ENCODE measurements at regions not wholly inside any gene's neighbourhood (a gene's known extent, or its start where the extent isn't known, plus 50 kb on each side); places are given as distances from the start of the nearest gene placed in this dataset.
A peak's percentile ranks its signal among the peaks of the same experiment; 100 is the strongest.

DNA sequence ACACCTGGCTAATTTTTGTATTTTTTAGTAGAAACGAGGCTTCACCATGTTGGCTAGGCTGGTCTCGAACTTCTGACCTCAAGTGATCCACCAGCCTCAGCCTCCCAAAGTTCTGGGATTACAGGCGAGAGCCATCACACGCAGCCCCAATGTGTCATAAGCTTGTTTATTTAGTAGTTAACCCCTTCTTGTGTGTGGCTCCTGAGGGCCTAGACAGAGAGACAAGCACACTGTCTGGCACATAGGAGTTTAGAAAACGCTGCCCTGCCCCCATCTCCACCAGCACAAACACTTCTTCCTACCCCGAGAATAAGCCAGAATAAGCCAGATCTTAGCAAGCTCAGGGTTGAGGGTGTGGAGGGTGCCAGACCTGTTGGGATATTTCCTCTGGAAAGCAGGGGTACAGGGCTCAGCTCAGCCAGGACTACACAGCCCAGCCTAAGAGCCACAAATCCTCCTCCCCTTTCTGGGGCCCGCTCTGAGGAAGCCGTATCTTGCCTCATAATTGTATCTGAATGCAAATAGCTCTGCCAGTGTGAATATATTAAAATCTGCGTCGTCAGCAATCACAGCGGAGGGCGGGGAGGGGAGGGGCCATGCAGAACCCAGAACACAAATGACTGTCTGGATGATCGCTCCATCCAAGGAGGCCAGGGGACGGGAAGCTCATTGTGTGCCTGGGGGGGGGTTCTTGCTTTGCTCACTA is 247.3 kb downstream of the MN1 start:
- TF ChIP-seq MYC (IDR thresholded peaks at IDR 0.05; ENCODE audit: low read depth, low read length) (no peak), POLR2A (IDR thresholded peaks at IDR 0.05; ENCODE audit: extremely low read depth, insufficient read length) (no peak), CTCF (IDR thresholded peaks at IDR 0.05; ENCODE audit: low read depth, low read length) (no peak)
- TF ChIP-seq, protein P1, sequence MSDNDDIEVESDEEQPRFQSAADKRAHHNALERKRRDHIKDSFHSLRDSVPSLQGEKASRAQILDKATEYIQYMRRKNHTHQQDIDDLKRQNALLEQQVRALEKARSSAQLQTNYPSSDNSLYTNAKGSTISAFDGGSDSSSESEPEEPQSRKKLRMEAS (IDR thresholded peaks at IDR 0.05; ENCODE audit: low read depth, low read length) = no peak
- H3K4me3 ChIP-seq (ENCODE audit: low read depth, low read length) = no peak overlapping the region
- DNase-seq (ENCODE audit: low read depth) = peak; percentile 25

DNA sequence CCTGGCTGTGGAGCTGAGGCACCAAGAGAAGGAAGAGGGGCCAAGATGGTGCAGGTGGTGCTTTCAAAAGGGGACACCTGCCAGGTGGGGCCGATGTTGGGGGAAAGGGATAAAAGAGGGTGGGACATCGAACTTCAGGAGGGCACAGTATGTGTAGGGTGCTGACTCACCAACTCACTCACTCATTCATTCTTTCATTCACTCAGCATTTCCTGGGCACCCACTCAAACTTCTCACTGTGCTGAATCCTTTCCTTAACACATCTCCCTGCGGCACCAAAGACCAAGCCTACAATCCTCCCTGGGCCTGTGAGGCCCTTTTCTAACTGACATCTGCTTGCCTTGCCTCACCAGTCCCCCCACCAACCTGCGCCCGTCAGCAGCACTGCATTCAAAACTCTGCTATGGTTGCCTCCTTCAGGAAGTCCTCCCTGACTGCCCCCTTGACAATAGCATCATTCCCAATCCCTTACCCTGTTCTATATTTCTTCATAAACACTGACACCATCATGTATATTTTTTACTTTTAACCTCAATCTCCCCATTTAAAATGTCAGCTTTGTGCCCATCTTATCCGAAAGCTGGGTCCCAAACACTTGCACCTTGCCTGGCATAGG is 246.6 kb downstream of the MN1 start:
- DNase-seq (ENCODE audit: low read depth) = no peak
- TF ChIP-seq, protein P1 (IDR thresholded peaks at IDR 0.05; ENCODE audit: low read depth, low read length) = no peak
- no peak for TF ChIP-seq MYC (IDR thresholded peaks at IDR 0.05; ENCODE audit: low read depth, low read length)
- no peak for TF ChIP-seq POLR2A (IDR thresholded peaks at IDR 0.05; ENCODE audit: extremely low read depth, insufficient read length)
- TF ChIP-seq CTCF (IDR thresholded peaks at IDR 0.05; ENCODE audit: low read depth, low read length) = no peak
- no peak overlapping the region for H3K4me3 ChIP-seq (ENCODE audit: low read depth, low read length)

DNA sequence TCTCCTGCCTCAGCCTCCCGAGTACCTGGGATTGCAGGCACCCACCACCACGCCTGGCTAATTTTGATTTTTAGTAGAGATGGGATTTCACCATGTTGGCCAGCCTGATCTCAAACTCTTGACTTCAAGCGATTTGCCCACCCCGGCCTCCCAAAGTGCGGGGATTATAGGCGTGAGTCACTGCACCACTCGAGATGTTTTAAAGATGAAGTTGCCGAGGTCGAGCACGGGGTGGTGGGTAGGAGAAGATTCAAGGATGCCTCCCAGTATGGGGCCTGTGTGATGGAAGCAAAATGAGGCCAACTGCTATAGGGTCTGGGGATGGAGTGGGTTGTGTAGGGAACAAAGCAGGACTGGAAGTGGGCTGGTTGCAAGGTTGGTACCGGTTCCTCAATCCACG is 245.2 kb downstream of the MN1 start:
- TF ChIP-seq MYC (IDR thresholded peaks at IDR 0.05; ENCODE audit: low read depth, low read length) (no peak), POLR2A (IDR thresholded peaks at IDR 0.05; ENCODE audit: extremely low read depth, insufficient read length) (no peak), CTCF (IDR thresholded peaks at IDR 0.05; ENCODE audit: low read depth, low read length) (no peak)
- TF ChIP-seq, protein P1 (IDR thresholded peaks at IDR 0.05; ENCODE audit: low read depth, low read length) = no peak
- no peak for DNase-seq (ENCODE audit: low read depth)
- H3K4me3 ChIP-seq (ENCODE audit: low read depth, low read length) = no peak overlapping the region

- no peak for TF ChIP-seq MYC (IDR thresholded peaks at IDR 0.05; ENCODE audit: low read depth, low read length)
- no peak for TF ChIP-seq POLR2A (IDR thresholded peaks at IDR 0.05; ENCODE audit: extremely low read depth, insufficient read length)
- TF ChIP-seq, protein P1 (IDR thresholded peaks at IDR 0.05; ENCODE audit: low read depth, low read length) = no peak
- no peak for TF ChIP-seq CTCF (IDR thresholded peaks at IDR 0.05; ENCODE audit: low read depth, low read length)
- no peak for DNase-seq (ENCODE audit: low read depth)
- no peak overlapping the region for H3K4me3 ChIP-seq (ENCODE audit: low read depth, low read length)
Measured at GRCh38 chr22:27557286-27558008, 244.1 kb downstream of the MN1 start.

DNA sequence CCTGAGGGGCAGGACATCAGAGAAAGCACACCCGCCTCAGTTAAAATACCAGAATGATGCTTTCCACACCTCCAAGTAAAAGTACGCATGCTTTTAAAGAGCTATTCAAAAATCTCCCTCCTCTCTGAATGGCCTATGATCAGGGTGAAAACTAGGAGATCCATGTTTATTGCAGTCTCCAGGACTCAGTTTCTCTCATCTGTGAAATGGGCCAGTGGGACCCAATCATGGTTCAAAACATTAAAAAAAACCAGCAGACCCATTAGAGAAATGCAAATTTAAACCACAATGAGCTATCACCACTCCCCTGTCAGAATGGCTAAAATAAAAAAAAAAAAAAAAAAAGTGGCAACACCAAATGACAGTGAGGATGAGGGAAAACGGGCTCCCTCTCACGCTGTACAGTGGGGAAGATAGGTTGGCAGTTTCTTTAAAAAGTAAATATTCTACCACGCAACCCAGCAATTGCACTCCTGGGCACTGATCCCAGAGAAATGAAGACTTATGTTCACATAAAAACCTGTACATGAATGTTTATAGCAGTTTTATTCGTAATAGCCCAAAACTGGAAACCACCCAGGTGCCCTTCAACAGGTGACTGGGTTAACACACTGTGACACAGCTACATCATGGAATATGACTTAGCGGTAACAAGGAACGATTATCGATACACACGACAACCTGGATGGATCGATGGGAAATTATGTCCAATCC is 242.7 kb downstream of the MN1 start:
- no peak overlapping the region for H3K4me3 ChIP-seq (ENCODE audit: low read depth, low read length)
- DNase-seq (ENCODE audit: low read depth) = no peak
- TF ChIP-seq, protein P1 (IDR thresholded peaks at IDR 0.05; ENCODE audit: low read depth, low read length) = no peak
- TF ChIP-seq CTCF (IDR thresholded peaks at IDR 0.05; ENCODE audit: low read depth, low read length) = no peak
- no peak for TF ChIP-seq MYC (IDR thresholded peaks at IDR 0.05; ENCODE audit: low read depth, low read length)
- no peak for TF ChIP-seq POLR2A (IDR thresholded peaks at IDR 0.05; ENCODE audit: extremely low read depth, insufficient read length)

Data from NB4 (cell line).